Ishikawa (cell line): ENCODE measurements at regions not wholly inside any gene's neighbourhood (a gene's known extent, or its start where the extent isn't known, plus 50 kb on each side); places are given as distances from the start of the nearest gene placed in this dataset.

Experiments used
- CEBPB ChIP-seq: IDR thresholded peaks from 2 replicates; pipeline ENCODE4 v1.6.1; 2012
- CREB1 ChIP-seq: IDR thresholded peaks from 2 replicates; pipeline ENCODE4 v1.6.1; 2012; ENCODE audit warnings: low read depth
- EGR1 ChIP-seq: IDR thresholded peaks from 2 replicates; pipeline ENCODE4 v1.6.1; 2012
- EP300 ChIP-seq: IDR thresholded peaks from 2 replicates; pipeline ENCODE4 v1.6.1; 2012; ENCODE audit warnings: borderline replicate concordance
- FOXM1 ChIP-seq: IDR thresholded peaks from 2 replicates; pipeline ENCODE4 v1.6.1; 2012; ENCODE audit warnings: low read depth, borderline replicate concordance
- NFIC ChIP-seq: IDR thresholded peaks from 2 replicates; pipeline ENCODE4 v1.6.1; 2012
- RAD21 ChIP-seq: IDR thresholded peaks from 2 replicates; pipeline ENCODE4 v1.6.1; 2012; ENCODE audit warnings: low read depth
- TAF1 ChIP-seq: IDR thresholded peaks from 2 replicates; pipeline ENCODE4 v1.6.1; 2012; ENCODE audit warnings: low read depth, mild to moderate bottlenecking
- TCF12 ChIP-seq: IDR thresholded peaks from 2 replicates; pipeline ENCODE4 v1.6.1; 2012; ENCODE audit warnings: low read depth
- TEAD4 ChIP-seq: IDR thresholded peaks from 2 replicates; pipeline ENCODE4 v1.6.1; 2012
- YY1 ChIP-seq: IDR thresholded peaks from 2 replicates; pipeline ENCODE4 v1.6.1; 2012; ENCODE audit warnings: low read depth
- ZBTB7A ChIP-seq: IDR thresholded peaks from 2 replicates; pipeline ENCODE4 v1.6.1; 2012; ENCODE audit warnings: low read depth
- TF ChIP-seq, protein P1 (sequence below): IDR thresholded peaks from 2 replicates; pipeline ENCODE4 v1.6.1; 2012
- TF ChIP-seq, protein P2 (sequence below): IDR thresholded peaks from 2 replicates; pipeline ENCODE4 v1.6.1; 2012; ENCODE audit warnings: low read depth, mild to moderate bottlenecking
- TF ChIP-seq, protein P3 (sequence below): IDR thresholded peaks from 2 replicates; pipeline ENCODE4 v1.6.1; 2012

DNA sequence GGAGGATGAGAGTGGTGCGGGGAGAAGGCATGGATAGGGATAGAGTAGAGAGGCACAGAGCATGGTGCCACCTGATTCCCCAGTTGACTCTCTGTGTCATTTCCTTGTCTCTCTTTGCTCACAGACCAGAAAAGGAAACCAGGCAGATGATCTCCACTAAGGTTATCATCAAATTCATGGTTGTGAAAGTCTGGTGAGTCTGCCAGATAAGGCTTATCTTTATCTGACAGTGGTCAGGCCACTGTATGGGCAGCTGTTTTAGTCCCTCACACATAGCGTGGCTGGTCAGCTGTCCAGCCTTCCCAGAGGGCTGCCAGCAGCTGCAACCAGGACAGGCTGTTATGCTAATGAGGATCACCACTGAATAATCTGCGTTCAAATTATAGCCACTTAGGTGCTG, 99.0 kb downstream of the ADRA2A start:
- TF ChIP-seq TAF1, result no peak
- no peak for TF ChIP-seq FOXM1
- TF ChIP-seq ZBTB7A, result no peak
- no peak for TF ChIP-seq RAD21
- no peak for TF ChIP-seq EP300
- no peak for TF ChIP-seq CEBPB
- no peak for TF ChIP-seq TCF12
- TF ChIP-seq EGR1, result no peak
- TF ChIP-seq, protein P1, sequence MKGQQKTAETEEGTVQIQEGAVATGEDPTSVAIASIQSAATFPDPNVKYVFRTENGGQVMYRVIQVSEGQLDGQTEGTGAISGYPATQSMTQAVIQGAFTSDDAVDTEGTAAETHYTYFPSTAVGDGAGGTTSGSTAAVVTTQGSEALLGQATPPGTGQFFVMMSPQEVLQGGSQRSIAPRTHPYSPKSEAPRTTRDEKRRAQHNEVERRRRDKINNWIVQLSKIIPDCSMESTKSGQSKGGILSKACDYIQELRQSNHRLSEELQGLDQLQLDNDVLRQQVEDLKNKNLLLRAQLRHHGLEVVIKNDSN, result no peak
- TF ChIP-seq, protein P2, sequence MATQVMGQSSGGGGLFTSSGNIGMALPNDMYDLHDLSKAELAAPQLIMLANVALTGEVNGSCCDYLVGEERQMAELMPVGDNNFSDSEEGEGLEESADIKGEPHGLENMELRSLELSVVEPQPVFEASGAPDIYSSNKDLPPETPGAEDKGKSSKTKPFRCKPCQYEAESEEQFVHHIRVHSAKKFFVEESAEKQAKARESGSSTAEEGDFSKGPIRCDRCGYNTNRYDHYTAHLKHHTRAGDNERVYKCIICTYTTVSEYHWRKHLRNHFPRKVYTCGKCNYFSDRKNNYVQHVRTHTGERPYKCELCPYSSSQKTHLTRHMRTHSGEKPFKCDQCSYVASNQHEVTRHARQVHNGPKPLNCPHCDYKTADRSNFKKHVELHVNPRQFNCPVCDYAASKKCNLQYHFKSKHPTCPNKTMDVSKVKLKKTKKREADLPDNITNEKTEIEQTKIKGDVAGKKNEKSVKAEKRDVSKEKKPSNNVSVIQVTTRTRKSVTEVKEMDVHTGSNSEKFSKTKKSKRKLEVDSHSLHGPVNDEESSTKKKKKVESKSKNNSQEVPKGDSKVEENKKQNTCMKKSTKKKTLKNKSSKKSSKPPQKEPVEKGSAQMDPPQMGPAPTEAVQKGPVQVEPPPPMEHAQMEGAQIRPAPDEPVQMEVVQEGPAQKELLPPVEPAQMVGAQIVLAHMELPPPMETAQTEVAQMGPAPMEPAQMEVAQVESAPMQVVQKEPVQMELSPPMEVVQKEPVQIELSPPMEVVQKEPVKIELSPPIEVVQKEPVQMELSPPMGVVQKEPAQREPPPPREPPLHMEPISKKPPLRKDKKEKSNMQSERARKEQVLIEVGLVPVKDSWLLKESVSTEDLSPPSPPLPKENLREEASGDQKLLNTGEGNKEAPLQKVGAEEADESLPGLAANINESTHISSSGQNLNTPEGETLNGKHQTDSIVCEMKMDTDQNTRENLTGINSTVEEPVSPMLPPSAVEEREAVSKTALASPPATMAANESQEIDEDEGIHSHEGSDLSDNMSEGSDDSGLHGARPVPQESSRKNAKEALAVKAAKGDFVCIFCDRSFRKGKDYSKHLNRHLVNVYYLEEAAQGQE, result no peak
- TF ChIP-seq TEAD4, result no peak
- no peak for TF ChIP-seq NFIC
- TF ChIP-seq, protein P3, sequence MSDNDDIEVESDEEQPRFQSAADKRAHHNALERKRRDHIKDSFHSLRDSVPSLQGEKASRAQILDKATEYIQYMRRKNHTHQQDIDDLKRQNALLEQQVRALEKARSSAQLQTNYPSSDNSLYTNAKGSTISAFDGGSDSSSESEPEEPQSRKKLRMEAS, result no peak
- TF ChIP-seq YY1, result no peak
- TF ChIP-seq CREB1, result no peak

DNA sequence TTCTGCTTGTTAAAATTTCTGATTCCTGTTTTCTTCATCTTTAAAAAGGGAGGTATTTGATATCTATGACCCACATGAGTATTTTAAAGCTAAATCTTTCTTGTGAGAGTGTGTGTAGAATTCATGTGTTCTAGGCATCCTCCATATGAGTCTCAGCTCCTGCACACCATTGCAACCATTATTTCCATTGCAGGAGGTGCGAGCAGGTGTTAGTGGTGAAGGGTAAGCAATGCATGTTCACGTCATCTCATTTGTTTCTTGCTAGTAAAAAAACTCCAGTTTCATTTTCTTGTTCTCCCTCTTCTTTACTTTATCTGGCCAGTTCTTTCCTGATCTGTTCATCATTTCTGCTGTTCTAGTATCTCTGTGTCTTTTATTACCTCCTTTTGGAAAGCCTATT, 100.5 kb downstream of the ADRA2A start:
- no peak for TF ChIP-seq EP300

- TF ChIP-seq FOXM1, result no peak
- no peak for TF ChIP-seq EP300
- no peak for TF ChIP-seq EGR1
- no peak for TF ChIP-seq TEAD4
- no peak for TF ChIP-seq RAD21
- no peak for TF ChIP-seq YY1
- no peak for TF ChIP-seq NFIC
- TF ChIP-seq, protein P1, result no peak
- TF ChIP-seq TAF1, result no peak
- no peak for TF ChIP-seq CEBPB
- TF ChIP-seq, protein P3, result no peak
- TF ChIP-seq TCF12, result no peak
- no peak for TF ChIP-seq ZBTB7A
- no peak for TF ChIP-seq CREB1
- TF ChIP-seq, protein P2, result no peak
Observed at GRCh38 chr10:111179514-111179913, 102.7 kb downstream of the ADRA2A start.

DNA sequence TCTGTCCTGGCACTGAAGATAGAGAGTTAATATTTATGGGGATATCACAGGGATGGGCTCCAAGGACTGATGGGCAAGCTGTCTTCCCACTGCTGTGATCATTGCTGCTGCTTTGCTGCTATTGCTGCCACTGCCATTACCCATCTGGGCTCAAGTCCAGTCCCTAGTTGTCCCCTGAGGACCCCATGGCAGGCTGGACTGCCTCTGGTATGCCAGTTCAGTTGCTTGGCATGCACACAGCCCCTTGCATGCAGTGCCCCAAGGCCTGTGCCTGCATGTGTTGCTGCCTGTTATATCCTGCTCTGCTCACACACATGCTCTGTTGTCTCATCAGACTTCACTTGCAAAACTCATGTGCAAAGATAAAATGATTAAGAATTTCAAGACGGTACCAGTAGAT, 109.5 kb downstream of the ADRA2A start:
- TF ChIP-seq TEAD4 (no peak), YY1 (no peak), TCF12 (no peak), NFIC (no peak), CREB1 (no peak), EP300 (no peak), FOXM1 (no peak), EGR1 (no peak), TAF1 (no peak)
- TF ChIP-seq, protein P2, result no peak
- TF ChIP-seq, protein P1, result no peak
- TF ChIP-seq, protein P3, result no peak

DNA sequence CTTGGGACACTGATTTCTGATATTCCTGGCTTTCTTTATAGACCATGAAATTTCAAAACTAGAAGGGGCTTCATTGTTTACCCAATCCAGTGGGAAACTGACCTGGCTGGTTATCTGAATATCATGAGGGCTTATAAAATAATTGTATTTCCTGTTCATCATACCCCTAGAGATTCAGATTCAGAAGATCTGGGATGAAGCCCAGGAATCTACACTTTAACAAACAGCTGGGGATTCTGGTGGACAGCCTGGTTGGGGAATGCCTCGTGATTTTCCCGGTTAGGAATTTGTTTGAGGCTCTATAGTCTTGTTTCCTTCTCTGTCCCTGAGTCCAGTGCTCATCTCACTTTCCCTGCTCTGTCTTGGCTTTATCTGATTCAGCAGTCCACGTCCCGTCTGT, 110.3 kb downstream of the ADRA2A start:
- TF ChIP-seq CREB1 (no peak), CEBPB (no peak), EP300 (no peak)
